ENCODE measurements at regions not wholly inside any gene's neighbourhood (a gene's known extent, or its start where the extent isn't known, plus 50 kb on each side); places are given as distances from the start of the nearest gene placed in this dataset.

DNA sequence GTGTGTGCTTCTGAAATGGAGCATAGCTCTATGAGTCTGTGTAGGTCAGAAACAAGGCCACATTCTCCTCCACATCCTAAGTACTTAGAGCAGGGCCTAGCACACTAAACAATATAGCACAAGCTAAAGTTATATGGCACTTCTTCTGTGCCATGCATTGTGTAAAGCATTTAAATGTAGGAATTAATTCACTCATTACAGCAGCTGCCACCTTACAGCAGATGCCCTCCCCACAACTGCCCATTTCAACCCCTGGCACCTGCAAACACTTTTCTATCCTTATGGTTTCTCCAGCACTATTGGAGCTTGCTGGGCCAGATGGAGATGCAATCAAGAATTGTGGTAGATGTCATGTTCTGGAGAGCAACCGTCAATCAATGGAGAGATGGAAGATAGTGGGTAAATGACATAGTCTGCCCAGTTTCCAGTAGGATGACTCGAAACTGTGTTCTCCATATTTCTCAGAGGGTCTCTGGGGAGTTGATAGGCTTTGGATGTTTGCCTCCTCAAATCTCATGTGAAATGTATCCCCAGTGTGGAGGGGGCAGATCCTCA is 373.7 kb downstream of the DOK5 start:
- CTCF ChIA-PET: no interaction called here
- intact Hi-C loops (cut with micrococcal nuclease; ENCODE audit: unreplicated experiment): no loop called here

DNA sequence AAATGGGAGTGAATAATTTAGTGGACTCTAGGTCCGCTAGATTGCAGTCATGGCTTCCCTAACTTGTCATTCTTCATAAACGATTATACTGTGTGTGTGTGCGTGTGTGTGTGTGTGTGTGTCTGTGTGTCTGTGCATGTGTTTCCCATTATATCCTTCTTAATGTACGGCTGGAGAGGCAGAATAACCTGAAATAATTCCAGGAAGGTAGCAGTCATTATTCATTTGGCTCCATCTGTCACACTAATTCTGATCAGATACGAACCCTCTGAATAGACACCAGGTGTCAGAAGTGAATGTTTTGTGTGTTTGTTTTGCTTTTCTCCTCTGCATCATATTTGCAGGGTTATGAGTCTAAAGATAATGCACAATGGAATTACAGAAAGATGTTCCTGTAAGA is 372.9 kb downstream of the DOK5 start:
- peaks cover 23% of the 10 kb centered on the region for H3K27me3 Mint-ChIP-seq (ENCODE audit: insufficient read depth, unreplicated experiment)
- Histone ChIP-seq H3K4me3 (ENCODE audit: low read depth, low read length) (no peak overlapping the region), H3K27me3 (replicated peaks; ENCODE audit: control insufficient read depth, insufficient read depth, low read length) (no peaks in the 10 kb centered on the region), H3K36me3 (ENCODE audit: control insufficient read depth, insufficient read depth, low read length) (no peaks in the 10 kb centered on the region), H3K4me1 (no peaks in the 10 kb centered on the region), H3K9me3 (no peaks in the 10 kb centered on the region)
- no peak for DNase-seq
- TF ChIP-seq, protein P1, sequence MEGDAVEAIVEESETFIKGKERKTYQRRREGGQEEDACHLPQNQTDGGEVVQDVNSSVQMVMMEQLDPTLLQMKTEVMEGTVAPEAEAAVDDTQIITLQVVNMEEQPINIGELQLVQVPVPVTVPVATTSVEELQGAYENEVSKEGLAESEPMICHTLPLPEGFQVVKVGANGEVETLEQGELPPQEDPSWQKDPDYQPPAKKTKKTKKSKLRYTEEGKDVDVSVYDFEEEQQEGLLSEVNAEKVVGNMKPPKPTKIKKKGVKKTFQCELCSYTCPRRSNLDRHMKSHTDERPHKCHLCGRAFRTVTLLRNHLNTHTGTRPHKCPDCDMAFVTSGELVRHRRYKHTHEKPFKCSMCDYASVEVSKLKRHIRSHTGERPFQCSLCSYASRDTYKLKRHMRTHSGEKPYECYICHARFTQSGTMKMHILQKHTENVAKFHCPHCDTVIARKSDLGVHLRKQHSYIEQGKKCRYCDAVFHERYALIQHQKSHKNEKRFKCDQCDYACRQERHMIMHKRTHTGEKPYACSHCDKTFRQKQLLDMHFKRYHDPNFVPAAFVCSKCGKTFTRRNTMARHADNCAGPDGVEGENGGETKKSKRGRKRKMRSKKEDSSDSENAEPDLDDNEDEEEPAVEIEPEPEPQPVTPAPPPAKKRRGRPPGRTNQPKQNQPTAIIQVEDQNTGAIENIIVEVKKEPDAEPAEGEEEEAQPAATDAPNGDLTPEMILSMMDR (IDR thresholded peaks at IDR 0.05; ENCODE audit: insufficient read depth in 1 of 2, low read depth in 1 of 2, low read length in 1 of 2, severe bottlenecking in 1 of 2, unreplicated experiment in 1 of 2): no peak
- no peak overlapping the region for H3K4me3 Mint-ChIP-seq (ENCODE audit: unreplicated experiment)
- no peaks in the 10 kb centered on the region for H3K4me1 Mint-ChIP-seq (ENCODE audit: low read depth, unreplicated experiment)
- ChIA-PET POLR2A (no interaction called here), CTCF (no interaction called here)
- no TSS peak for BruUV-seq (replicated peaks)
- no peaks in the 10 kb centered on the region for H3K9me3 Mint-ChIP-seq (ENCODE audit: unreplicated experiment)
- no peak overlapping the region for H3K27ac Mint-ChIP-seq (ENCODE audit: unreplicated experiment)
- H3K36me3 Mint-ChIP-seq (ENCODE audit: insufficient read depth, unreplicated experiment): no peaks in the 10 kb centered on the region
- intact Hi-C loops (cut with micrococcal nuclease; ENCODE audit: unreplicated experiment): no loop called here

More for the DNA sequence above, 373.7 kb downstream of the DOK5 start:
- Mint-ChIP-seq H3K27ac (ENCODE audit: unreplicated experiment) (no peak overlapping the region), H3K9me3 (ENCODE audit: unreplicated experiment) (no peaks in the 10 kb centered on the region), H3K4me3 (ENCODE audit: unreplicated experiment) (no peak overlapping the region), H3K4me1 (ENCODE audit: low read depth, unreplicated experiment) (no peaks in the 10 kb centered on the region), H3K27me3 (ENCODE audit: insufficient read depth, unreplicated experiment) (peaks cover 26% of the 10 kb centered on the region), H3K36me3 (ENCODE audit: insufficient read depth, unreplicated experiment) (no peaks in the 10 kb centered on the region)
- no peaks in the 10 kb centered on the region for H3K4me1 ChIP-seq
- H3K27me3 ChIP-seq (replicated peaks; ENCODE audit: control insufficient read depth, insufficient read depth, low read length): no peaks in the 10 kb centered on the region
- H3K4me3 ChIP-seq (ENCODE audit: low read depth, low read length): no peak overlapping the region
- no TSS peak for BruUV-seq (replicated peaks)
- POLR2A ChIA-PET: no interaction called here
- no peak for DNase-seq
- no peaks in the 10 kb centered on the region for H3K36me3 ChIP-seq (ENCODE audit: control insufficient read depth, insufficient read depth, low read length)
- TF ChIP-seq, protein P1 (IDR thresholded peaks at IDR 0.05; ENCODE audit: insufficient read depth in 1 of 2, low read depth in 1 of 2, low read length in 1 of 2, severe bottlenecking in 1 of 2, unreplicated experiment in 1 of 2): no peak
- no peaks in the 10 kb centered on the region for H3K9me3 ChIP-seq

DNA sequence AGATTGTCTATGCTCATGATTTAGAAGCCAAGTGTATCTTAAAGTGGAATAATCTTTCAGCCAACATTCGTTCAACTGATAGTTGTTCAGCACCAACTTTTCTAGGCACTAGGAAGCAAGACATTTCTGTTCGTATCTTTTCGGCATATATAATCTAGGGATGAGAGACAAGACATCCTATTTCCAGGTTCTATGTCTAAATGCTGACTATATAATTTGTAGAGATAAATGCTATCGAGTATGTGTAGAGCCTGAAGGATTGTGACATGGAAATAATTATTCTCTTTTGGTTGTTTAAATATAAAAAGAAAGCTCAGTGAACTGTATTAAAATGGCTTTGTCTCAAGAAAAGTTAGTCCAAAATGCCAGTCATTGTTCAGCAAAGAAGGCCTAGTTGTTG is 371.6 kb downstream of the DOK5 start:
- ChIA-PET CTCF (no interaction called here), POLR2A (no interaction called here)
- Mint-ChIP-seq H3K4me1 (ENCODE audit: low read depth, unreplicated experiment) (no peaks in the 10 kb centered on the region), H3K4me3 (ENCODE audit: unreplicated experiment) (no peak overlapping the region), H3K9me3 (ENCODE audit: unreplicated experiment) (no peaks in the 10 kb centered on the region), H3K36me3 (ENCODE audit: insufficient read depth, unreplicated experiment) (no peaks in the 10 kb centered on the region), H3K27ac (ENCODE audit: unreplicated experiment) (no peak overlapping the region), H3K27me3 (ENCODE audit: insufficient read depth, unreplicated experiment) (peaks cover 23% of the 10 kb centered on the region)
- DNase-seq: no peak
- intact Hi-C loops (cut with micrococcal nuclease; ENCODE audit: unreplicated experiment): no loop called here
- TF ChIP-seq, protein P1 (IDR thresholded peaks at IDR 0.05; ENCODE audit: insufficient read depth in 1 of 2, low read depth in 1 of 2, low read length in 1 of 2, severe bottlenecking in 1 of 2, unreplicated experiment in 1 of 2): no peak
- no TSS peak for BruUV-seq (replicated peaks)
- no peak overlapping the region for H3K4me3 ChIP-seq (ENCODE audit: low read depth, low read length)
- no peaks in the 10 kb centered on the region for H3K36me3 ChIP-seq (ENCODE audit: control insufficient read depth, insufficient read depth, low read length)
- H3K27me3 ChIP-seq (replicated peaks; ENCODE audit: control insufficient read depth, insufficient read depth, low read length): no peaks in the 10 kb centered on the region
- no peaks in the 10 kb centered on the region for H3K4me1 ChIP-seq
- H3K9me3 ChIP-seq: no peaks in the 10 kb centered on the region

Measured in Caco-2 (cell line).